ENCODE measurements at regions not wholly inside any gene's neighbourhood (a gene's known extent, or its start where the extent isn't known, plus 50 kb on each side); places are given as distances from the start of the nearest gene placed in this dataset.
A peak's percentile ranks its signal among the peaks of the same experiment; 100 is the strongest.

- CTCF ChIA-PET (ENCODE audit: low intra/inter-chr PET ratio, low total read pairs), result no interaction called here
- POLR2A ChIA-PET, result no interaction called here
These were observed 271.7 kb downstream of the CTTN start for GRCh38 chr11:70669871-70670675.

GRCh38 chr11:70670676-70671034 lies 272.3 kb downstream of the CTTN start:
- H4K20me1 ChIP-seq (ENCODE audit: insufficient read depth, low read length), result peaks cover 7% of the 10 kb centered on the region; the same call in 1 of the 2 replicates
- no peaks in the 10 kb centered on the region for H3K79me2 ChIP-seq (ENCODE audit: insufficient read depth, low read length)
- ChIA-PET POLR2A (no interaction called here), CTCF (ENCODE audit: low intra/inter-chr PET ratio, low total read pairs) (no interaction called here)
- H3K27ac ChIP-seq (ENCODE audit: extremely low read length, insufficient read depth, low read length), result no peak overlapping the region
- DNase-seq (ENCODE audit: low spot score), result no peak
- no peak overlapping the region for H3K4me2 ChIP-seq (ENCODE audit: low read depth, low read length)
- intact Hi-C loops (cut with micrococcal nuclease; ENCODE audit: unreplicated experiment), result no loop called here
- TF ChIP-seq ZNF30 (CRISPR knock-in tag; IDR thresholded peaks at IDR 0.05), result no peak
- peak; percentile 13 for TF ChIP-seq AGO2 (optimal IDR thresholded peaks at IDR 0.05; ENCODE audit: low read depth, low read length)
- TF ChIP-seq MLLT10 (CRISPR knock-in tag; IDR thresholded peaks at IDR 0.05), result no peak
- no peak for TF ChIP-seq SATB2 (CRISPR knock-in tag; IDR thresholded peaks at IDR 0.05)
- TF ChIP-seq ZNF572 (CRISPR knock-in tag; IDR thresholded peaks at IDR 0.05), result 0 out of 2 replicates have a peak, but pooled peaks have one; percentile 27
- over 99% methylated on average over 13 of the region's 15 CpGs for WGBS (ENCODE audit: low lambda C conversion rate)
- no peaks in the 10 kb centered on the region for H3K9me3 ChIP-seq (ENCODE audit: low read length)
- no peak overlapping the region for H3K9ac ChIP-seq (ENCODE audit: insufficient read depth, low read depth, low read length)
- peaks cover 12 to 16% of the 10 kb centered on the region in 2 experiments; a peak in 3 of 5 replicates for H3K36me3 ChIP-seq (replicated peaks in 1 of 2; ENCODE audit: control insufficient read depth in 1 of 2, insufficient read depth in 2 of 2, low read length in 2 of 2)
- no peak for FAIRE-seq
- H3K4me3 ChIP-seq (replicated peaks in 1 of 3; ENCODE audit: insufficient read depth in 1 of 3, low read depth in 2 of 3, low read length in 3 of 3), result no peak overlapping the region
- in situ Hi-C loops (cut with HindIII; ENCODE audit: extremely low pct_ligation_motif_present, low pct_unique_long_range_greater_than_20kb), result no loop called here
- no peak overlapping the region for H2AFZ ChIP-seq (ENCODE audit: low read length)
- BruUV-seq (replicated peaks), result no TSS peak
- peaks cover 24% of the 10 kb centered on the region for H3K4me1 ChIP-seq (ENCODE audit: insufficient read depth, low read length)
- H3K27me3 ChIP-seq (ENCODE audit: control insufficient read depth in 1 of 2, insufficient read depth in 2 of 2, low read length in 2 of 2), result no peaks in the 10 kb centered on the region
- no peak for ATAC-seq

More at GRCh38 chr11:70669871-70670675, 271.7 kb downstream of the CTTN start:
- Histone ChIP-seq H4K20me1 (ENCODE audit: insufficient read depth, low read length) (peaks cover 7% of the 10 kb centered on the region; the same call in 1 of the 2 replicates), H3K79me2 (ENCODE audit: insufficient read depth, low read length) (no peaks in the 10 kb centered on the region), H3K9me3 (ENCODE audit: low read length) (no peaks in the 10 kb centered on the region), H3K27ac (ENCODE audit: extremely low read length, insufficient read depth, low read length) (no peak overlapping the region), H3K36me3 (replicated peaks in 1 of 2; ENCODE audit: control insufficient read depth in 1 of 2, insufficient read depth in 2 of 2, low read length in 2 of 2) (peaks cover 12 to 13% of the 10 kb centered on the region in 2 experiments; a peak in 3 of 5 replicates), H3K4me2 (ENCODE audit: low read depth, low read length) (no peak overlapping the region), H3K4me3 (replicated peaks in 1 of 3; ENCODE audit: insufficient read depth in 1 of 3, low read depth in 2 of 3, low read length in 3 of 3) (no peak overlapping the region), H3K9ac (ENCODE audit: insufficient read depth, low read depth, low read length) (no peak overlapping the region), H3K27me3 (ENCODE audit: control insufficient read depth in 1 of 2, insufficient read depth in 2 of 2, low read length in 2 of 2) (no peaks in the 10 kb centered on the region), H2AFZ (ENCODE audit: low read length) (no peak overlapping the region), H3K4me1 (ENCODE audit: insufficient read depth, low read length) (peaks cover 24% of the 10 kb centered on the region)
- in situ Hi-C loops (cut with HindIII; ENCODE audit: extremely low pct_ligation_motif_present, low pct_unique_long_range_greater_than_20kb), result no loop called here
- peak; percentile 16 for TF ChIP-seq AGO2 (optimal IDR thresholded peaks at IDR 0.05; ENCODE audit: low read depth, low read length)
- no peak for TF ChIP-seq ZNF83 (CRISPR knock-in tag; IDR thresholded peaks at IDR 0.05; ENCODE audit: borderline replicate concordance)
- no peak for DNase-seq (ENCODE audit: low spot score)
- intact Hi-C loops (cut with micrococcal nuclease; ENCODE audit: unreplicated experiment), result no loop called here
- no peak for FAIRE-seq
- ATAC-seq, result no peak
- BruUV-seq (replicated peaks), result no TSS peak
- 93% methylated on average over 16 of the region's 25 CpGs for WGBS (ENCODE audit: low lambda C conversion rate)
